Panc1 (cell line): ENCODE measurements at regions not wholly inside any gene's neighbourhood (a gene's known extent, or its start where the extent isn't known, plus 50 kb on each side); places are given as distances from the start of the nearest gene placed in this dataset.

ENCODE experiments used
- ATAC-seq: fragments of 200-7000 bp; cut with Tn5 transposase; 2 replicates; pipeline ENCODE4 v1.9.1; 2020; ENCODE audit warnings: mild to moderate bottlenecking, moderate library complexity
- BruUV-seq: library from RNA; stranded (reverse); fragments of 400-500 nt; replicated peaks from 2 replicates; lab custom pipeline; 2021; lab: Mats Ljungman, UMichigan
- CTCF ChIA-PET: fragments of 300-600 bp; sonication (Branson Sonifier 250); formaldehyde crosslinking; loops from one replicate; lab custom pipeline; 2022; ENCODE audit warnings: antibody characterized with exemption; lab: Charles Lee
- POLR2A ChIA-PET: fragments of 300-600 bp; sonication (Branson Sonifier 250); formaldehyde crosslinking; loops from one replicate; lab custom pipeline; 2022; ENCODE audit warnings: antibody characterized with exemption; lab: Charles Lee
- DNase-seq: peaks from one replicate; pipeline ENCODE4 v3.0.0-alpha.2; 2010; ENCODE audit warnings: low read depth, low spot score
- H3K27ac ChIP-seq: 2 replicates; pipeline ENCODE4 v1.5.1; 2011; ENCODE audit warnings: mild to moderate bottlenecking, low read length, inconsistent platforms
- H3K27me3 ChIP-seq: fragments of 200-500 bp; sonication (Bioruptor generic); 2 replicates; pipeline ENCODE4 v1.6.0; 2014; ENCODE audit warnings: low read length, inconsistent platforms; ENCODE audit not compliant: control insufficient read depth, insufficient read depth
- H3K36me3 ChIP-seq: fragments of 200-500 bp; sonication (Bioruptor generic); 2 replicates; pipeline ENCODE4 v1.5.1; 2014; ENCODE audit warnings: inconsistent platforms, mild to moderate bottlenecking, low read length, moderate library complexity; ENCODE audit not compliant: control insufficient read depth, insufficient read depth
- H3K4me1 ChIP-seq: 2 replicates; pipeline ENCODE4 v1.5.1; 2011; ENCODE audit warnings: inconsistent platforms, mild to moderate bottlenecking, low read length, moderate library complexity; ENCODE audit not compliant: control insufficient read depth, insufficient read depth
- H3K4me3 ChIP-seq, 2 experiments: 2 replicates each; pipeline ENCODE4 v1.5.1; 2011 to 2012; ENCODE audit warnings: low read depth in 2 of 2, low read length in 2 of 2, mild to moderate bottlenecking in 2 of 2, inconsistent platforms in 1 of 2, moderate library complexity in 1 of 2
- H3K9me3 ChIP-seq: fragments of 200-500 bp; sonication (Bioruptor generic); 2 replicates; pipeline ENCODE4 v1.5.1; 2014; ENCODE audit warnings: low read depth, mild to moderate bottlenecking, inconsistent platforms, low read length, moderate library complexity; ENCODE audit not compliant: control insufficient read depth, insufficient read depth
- CTCF ChIP-seq: fragments of 450-650 bp; IDR thresholded peaks from 2 replicates; pipeline ENCODE4 v1.5.1; 2017; ENCODE audit warnings: mild to moderate bottlenecking
- POLR2AphosphoS5 ChIP-seq: IDR thresholded peaks from 2 replicates; pipeline ENCODE4 v1.6.1; 2012; ENCODE audit warnings: mild to moderate bottlenecking, low read depth, low read length, moderate library complexity
- REST ChIP-seq, 2 experiments: IDR thresholded peaks; 2 replicates each; pipeline ENCODE4 v1.6.1; 2011 to 2012; ENCODE audit warnings: low read depth in 2 of 2, control low read depth in 1 of 2, low read length in 1 of 2, mild to moderate bottlenecking in 1 of 2, moderate library complexity in 1 of 2; ENCODE audit not compliant: insufficient read depth in 1 of 2
- SIN3A ChIP-seq: IDR thresholded peaks from 2 replicates; pipeline ENCODE4 v1.6.1; 2012; ENCODE audit warnings: low read depth, mild to moderate bottlenecking, low read length, moderate library complexity, borderline replicate concordance; ENCODE audit not compliant: insufficient read depth
- TCF7L2 ChIP-seq: IDR thresholded peaks from 2 replicates; pipeline ENCODE4 v1.6.1; 2011; ENCODE audit warnings: mild to moderate bottlenecking, low read depth, low read length, inconsistent platforms
- in situ Hi-C: cut with HindIII; loops from 2 replicates; pipeline ENCODE4 v1.10.0; 2016; ENCODE audit warnings: low sequenced_read_pairs, low pct_unique_long_range_greater_than_20kb
- intact Hi-C: fragments of 100-400 bp; cut with micrococcal nuclease; formaldehyde crosslinking; loops from one replicate; pipeline ENCODE4 v1.10.0; 2022; ENCODE audit not compliant: unreplicated experiment

- ChIA-PET CTCF (no interaction called here), POLR2A (no interaction called here)
- in situ Hi-C loops, result no loop called here
- intact Hi-C loops, result no loop called here
- Histone ChIP-seq H3K27me3 (no peaks in the 10 kb centered on the region; the same call in 1 of the 2 replicates), H3K4me1 (no peaks in the 10 kb centered on the region), H3K9me3 (no peaks in the 10 kb centered on the region), H3K4me3 (no peak overlapping the region), H3K27ac (no peak overlapping the region), H3K36me3 (no peaks in the 10 kb centered on the region)
- no peak for TF ChIP-seq CTCF
- TF ChIP-seq POLR2AphosphoS5, result no peak
- TF ChIP-seq SIN3A, result no peak
- TF ChIP-seq TCF7L2, result no peak
- TF ChIP-seq REST (IDR thresholded peaks at IDR 0.05; ENCODE audit: insufficient read depth in 1 of 2, low read depth in 2 of 2, low read length in 1 of 2), result no peak
- no TSS peak for BruUV-seq
- DNase-seq (no peak), ATAC-seq (no peak)
These were observed 137.3 kb downstream of the EDEM1 start for GRCh38 chr3:5324780-5325179.

- H3K9me3 ChIP-seq, result no peaks in the 10 kb centered on the region
- CTCF ChIA-PET, result no interaction called here
- no peaks in the 10 kb centered on the region for H3K36me3 ChIP-seq
- no peak for DNase-seq
- intact Hi-C loops, result no loop called here
- POLR2A ChIA-PET, result interaction anchor here (0.6 kb wide), 1 partner anchor 33 kb away, joined by 4 read pairs; no protein-coding TSS in a partner anchor
- H3K27me3 ChIP-seq, result no peaks in the 10 kb centered on the region
- in situ Hi-C loops, result no loop called here
- TF ChIP-seq REST (IDR thresholded peaks at IDR 0.05; ENCODE audit: insufficient read depth in 1 of 2, low read depth in 2 of 2, low read length in 1 of 2) (no peak), CTCF (no peak), POLR2AphosphoS5 (no peak), TCF7L2 (no peak), SIN3A (no peak)
- no peak for ATAC-seq
- no peaks in the 10 kb centered on the region for H3K4me1 ChIP-seq
- BruUV-seq, result no TSS peak
- H3K27ac ChIP-seq, result no peak overlapping the region
- no peak overlapping the region for H3K4me3 ChIP-seq
These were observed 142.8 kb downstream of the EDEM1 start for GRCh38 chr3:5330152-5330810.
